ENCODE measurements at regions not wholly inside any gene's neighbourhood (a gene's known extent, or its start where the extent isn't known, plus 50 kb on each side); places are given as distances from the start of the nearest gene placed in this dataset.

DNA sequence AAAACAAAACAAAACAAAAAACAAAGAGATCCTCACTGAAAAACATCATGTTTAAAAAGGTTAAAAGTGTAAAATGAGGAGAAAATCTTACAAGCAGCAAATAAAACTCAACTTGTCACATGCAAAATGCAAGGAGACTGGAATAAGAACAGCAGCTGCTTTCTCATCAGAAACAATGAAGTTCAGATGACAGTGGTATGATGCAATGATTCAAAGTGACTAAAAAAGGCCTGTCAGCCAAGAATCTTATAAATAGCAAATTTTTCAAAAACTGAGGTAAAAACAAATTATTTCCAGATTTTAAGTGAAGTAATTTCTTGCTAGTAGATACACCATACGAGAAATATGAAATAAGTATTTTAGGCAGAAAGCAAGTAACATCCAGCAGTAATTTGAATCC is 68.6 kb upstream of the EPHA3 start:
- no peak for DNase-seq (ENCODE audit: low spot score)

DNA sequence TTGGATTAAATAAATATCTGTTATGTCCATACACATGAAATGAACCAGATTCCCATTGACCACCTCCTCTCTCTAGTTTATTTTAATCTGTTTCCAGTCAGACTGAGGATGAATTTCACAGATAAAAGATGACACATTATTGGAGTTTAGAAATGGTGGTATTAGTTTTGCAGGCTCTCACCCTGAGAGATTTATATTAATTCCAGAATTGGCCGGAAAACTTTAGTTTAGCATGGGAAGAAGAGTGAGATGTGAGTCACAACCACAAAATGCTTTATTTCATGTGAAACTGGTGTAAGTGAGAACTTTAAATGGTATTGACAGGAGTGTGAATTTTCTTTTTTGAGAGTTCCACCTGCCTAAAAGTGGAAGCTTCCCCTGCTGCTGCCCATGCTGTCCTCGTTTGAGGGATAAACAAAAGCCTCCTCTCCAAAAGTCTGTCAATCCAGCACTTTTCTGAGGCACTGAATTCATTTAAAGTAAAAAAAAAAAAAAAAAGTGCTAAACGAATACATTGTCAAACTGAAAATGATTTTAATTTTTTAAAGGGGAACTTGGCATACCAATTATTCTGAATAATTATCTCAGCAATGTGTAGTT is 65.1 kb upstream of the EPHA3 start:
- no peak for DNase-seq (ENCODE audit: low spot score)

DNA sequence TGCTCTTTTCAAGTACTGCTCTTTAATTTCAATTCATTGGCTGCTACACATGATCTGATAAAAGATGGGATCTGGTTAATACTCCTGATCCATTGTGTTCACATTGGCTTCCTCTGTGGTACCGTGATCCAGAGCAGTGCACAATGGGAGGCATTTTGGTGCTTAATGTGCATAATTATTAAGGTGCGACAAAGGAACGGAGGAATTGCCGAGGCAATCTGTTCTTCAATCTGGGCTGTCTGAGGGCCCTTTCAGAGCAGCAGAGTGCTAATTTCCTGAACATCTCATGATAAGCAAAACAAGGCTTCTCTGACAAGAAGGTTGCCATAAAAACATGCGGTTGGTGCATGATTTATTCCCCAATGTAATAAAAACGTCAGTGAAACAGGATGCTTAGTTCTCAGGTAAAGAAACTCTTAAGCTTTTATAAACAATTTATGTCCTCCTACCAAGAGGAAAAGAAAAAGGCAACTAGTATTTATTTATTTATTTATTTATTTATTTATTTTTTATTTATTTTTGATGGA is 64.0 kb upstream of the EPHA3 start:
- no peak for DNase-seq (ENCODE audit: low spot score)

DNA sequence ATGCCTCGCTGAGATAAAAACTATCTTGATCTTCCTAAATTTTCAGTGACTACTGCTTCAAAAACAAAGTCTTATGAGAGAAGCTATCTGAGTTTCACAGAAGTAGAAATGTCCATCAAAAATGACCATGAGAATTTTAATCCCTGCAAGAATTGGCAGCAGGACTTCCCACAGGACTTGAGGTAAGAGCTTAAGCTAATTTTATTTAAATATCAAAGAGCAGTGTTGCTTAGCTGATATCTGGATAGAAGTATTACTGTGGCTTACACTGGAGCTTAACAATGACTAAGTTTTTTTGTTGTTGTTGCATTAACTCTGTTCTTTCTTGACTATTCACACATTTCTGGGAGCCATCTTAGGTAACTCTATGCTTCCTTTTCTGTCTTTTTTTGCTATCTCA is 60.8 kb upstream of the EPHA3 start:
- DNase-seq (ENCODE audit: low spot score), result no peak

DNA sequence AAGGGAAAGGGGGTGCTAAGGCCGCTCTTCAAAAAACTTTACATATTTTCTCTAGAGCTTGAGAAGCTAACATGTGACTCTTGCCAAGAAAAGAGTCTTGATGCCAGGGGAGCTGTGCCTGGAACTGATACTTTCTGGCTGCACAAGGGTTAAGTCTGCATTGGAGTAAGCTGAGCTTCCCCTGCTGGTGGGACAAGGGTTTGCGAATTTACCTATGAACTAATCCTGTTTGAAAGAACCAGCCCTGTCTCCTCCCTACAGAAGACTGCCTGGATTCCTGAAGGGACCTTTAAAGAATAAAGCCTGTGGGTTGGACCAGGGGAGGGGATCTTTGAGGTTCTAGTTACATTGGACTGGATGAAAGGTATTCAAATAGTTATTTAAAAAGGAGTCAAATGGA is 58.3 kb upstream of the EPHA3 start:
- DNase-seq (ENCODE audit: low spot score), result no peak

DNA sequence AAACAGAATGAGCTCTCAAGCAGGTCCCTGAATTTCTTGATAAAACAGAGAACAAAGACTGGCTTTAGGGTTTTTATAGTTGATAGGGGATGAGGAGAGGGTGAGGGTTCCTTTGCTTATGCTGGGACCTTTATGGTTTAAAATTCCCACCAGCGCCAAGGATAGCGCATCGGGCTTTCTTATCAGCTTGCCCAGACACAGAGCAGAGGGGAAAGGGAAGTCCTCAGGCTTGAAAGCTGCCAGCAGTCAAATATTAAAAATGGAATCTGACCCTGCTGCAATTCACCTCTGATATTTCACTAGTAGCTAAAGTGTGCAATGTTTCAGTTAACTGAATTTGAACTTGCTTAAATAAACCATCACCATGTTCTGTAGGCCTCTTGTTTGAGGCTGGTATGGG is 55.0 kb upstream of the EPHA3 start:
- DNase-seq (ENCODE audit: low spot score), result no peak

DNA sequence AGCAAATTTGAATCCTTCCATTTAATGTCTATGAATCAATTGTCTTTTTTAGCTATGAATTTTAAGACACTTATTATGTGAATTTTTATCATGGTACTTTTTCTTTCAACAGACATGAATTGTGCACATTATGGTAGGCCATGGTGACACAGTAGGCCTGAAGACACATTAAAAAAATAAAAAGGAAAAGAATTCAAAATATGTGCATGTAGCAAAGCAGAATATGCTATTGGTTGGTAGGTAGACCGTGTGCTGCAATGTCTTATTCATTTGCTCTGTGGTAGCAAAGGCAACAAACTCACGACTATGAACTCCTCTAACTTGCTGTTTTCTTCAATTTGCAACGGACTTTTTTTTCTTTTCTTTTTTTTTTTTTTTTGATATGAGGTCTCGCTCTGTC is 50.0 kb upstream of the EPHA3 start:
- no peak for DNase-seq (ENCODE audit: low spot score)
